A673 (cell line): ENCODE measurements at regions not wholly inside any gene's neighbourhood (a gene's known extent, or its start where the extent isn't known, plus 50 kb on each side); places are given as distances from the start of the nearest gene placed in this dataset.

Experiments used
- BruUV-seq: library from RNA; stranded (reverse); fragments of 400-500 nt; replicated peaks from 2 replicates; lab custom pipeline; 2021; lab: Mats Ljungman, UMichigan
- CTCF ChIA-PET: fragments of 300-600 bp; sonication (Branson Sonifier 250); formaldehyde crosslinking; loops from one replicate; lab custom pipeline; 2022; ENCODE audit warnings: antibody characterized with exemption; lab: Charles Lee
- POLR2A ChIA-PET: fragments of 300-600 bp; sonication (Branson Sonifier 250); formaldehyde crosslinking; loops from one replicate; lab custom pipeline; 2022; ENCODE audit warnings: antibody characterized with exemption; ENCODE audit not compliant: low non-redundant PET; lab: Charles Lee
- DNase-seq: peaks from one replicate; pipeline ENCODE4 v3.0.0-alpha.2; 2015; ENCODE audit warnings: low spot score
- H3K27ac ChIP-seq: fragments of 200-600 bp; sonication (generic); 2 replicates; pipeline ENCODE4 v1.5.1; 2016; ENCODE audit warnings: mixed run types, low read depth, mild to moderate bottlenecking, mixed read lengths, antibody characterized with exemption, low read length; ENCODE audit not compliant: poor library complexity, severe bottlenecking
- H3K27me3 ChIP-seq: fragments of 200-600 bp; sonication (generic); replicated peaks from 2 replicates; pipeline ENCODE4 v1.6.1; 2017; ENCODE audit warnings: mixed run types, low read depth, mild to moderate bottlenecking, mixed read lengths, antibody characterized with exemption, low read length; ENCODE audit not compliant: insufficient read depth, poor library complexity
- H3K36me3 ChIP-seq: fragments of 200-600 bp; sonication (generic); 2 replicates; pipeline ENCODE4 v1.6.1; 2016; ENCODE audit warnings: mixed run types, mild to moderate bottlenecking, mixed read lengths, antibody characterized with exemption, low read length; ENCODE audit not compliant: insufficient read depth, poor library complexity, severe bottlenecking
- H3K4me1 ChIP-seq: fragments of 200-600 bp; sonication (generic); 2 replicates; pipeline ENCODE4 v1.6.1; 2017; ENCODE audit warnings: mixed run types, mild to moderate bottlenecking, mixed read lengths, antibody characterized with exemption, low read length; ENCODE audit not compliant: insufficient read depth, poor library complexity, severe bottlenecking
- H3K4me3 ChIP-seq: fragments of 200-600 bp; sonication (generic); 2 replicates; pipeline ENCODE4 v1.5.1; 2016; ENCODE audit warnings: low read depth, mixed run types, mild to moderate bottlenecking, mixed read lengths, low read length; ENCODE audit not compliant: poor library complexity, severe bottlenecking
- H3K9me3 ChIP-seq: fragments of 200-600 bp; sonication (generic); 2 replicates; pipeline ENCODE4 v1.6.1; 2016; ENCODE audit warnings: mixed run types, low read depth, mild to moderate bottlenecking, mixed read lengths, antibody characterized with exemption, low read length; ENCODE audit not compliant: poor library complexity, severe bottlenecking
- CTCF ChIP-seq: fragments of 300-800, 200-600 bp; sonication (generic); conservative IDR thresholded peaks from 2 replicates; pipeline ENCODE4 v1.5.1; 2017; ENCODE audit warnings: low read depth, mild to moderate bottlenecking, antibody characterized with exemption, low read length, moderate library complexity, mixed read lengths
- EZH2 ChIP-seq: fragments of 200-600 bp; sonication (generic); IDR thresholded peaks from 2 replicates; pipeline ENCODE4 v1.6.1; 2017; ENCODE audit warnings: borderline replicate concordance, low read depth, mild to moderate bottlenecking, mixed read lengths, antibody characterized with exemption, low read length; ENCODE audit not compliant: poor library complexity, severe bottlenecking
- intact Hi-C: fragments of 100-400 bp; cut with micrococcal nuclease; formaldehyde crosslinking; loops from one replicate; pipeline ENCODE4 v1.10.0; 2022; ENCODE audit not compliant: unreplicated experiment

- Histone ChIP-seq H3K27ac (no peak overlapping the region), H3K36me3 (no peaks in the 10 kb centered on the region), H3K4me1 (no peaks in the 10 kb centered on the region), H3K9me3 (no peaks in the 10 kb centered on the region), H3K4me3 (no peak overlapping the region), H3K27me3 (peaks cover 34% of the 10 kb centered on the region)
- ChIA-PET CTCF (no interaction called here), POLR2A (no interaction called here)
- no TSS peak for BruUV-seq
- TF ChIP-seq EZH2 (no peak), CTCF (peak; percentile 35; the same call in 1 of the 2 replicates)
- peak; percentile 24 for DNase-seq
- intact Hi-C loops = no loop called here
Measured at GRCh38 chr16:73268366-73268993, 220.6 kb upstream of the ZFHX3 start.

GRCh38 chr16:73265935-73266334, 218.0 kb upstream of the ZFHX3 start:
- POLR2A ChIA-PET = no interaction called here
- no peak overlapping the region for H3K4me3 ChIP-seq
- TF ChIP-seq EZH2 = no peak
- TF ChIP-seq CTCF = no peak
- peaks cover 26% of the 10 kb centered on the region for H3K27me3 ChIP-seq
- CTCF ChIA-PET = no interaction called here
- no peaks in the 10 kb centered on the region for H3K4me1 ChIP-seq
- DNase-seq = no peak
- BruUV-seq = no TSS peak
- intact Hi-C loops = no loop called here
- no peaks in the 10 kb centered on the region for H3K36me3 ChIP-seq
- no peak overlapping the region for H3K27ac ChIP-seq
- no peaks in the 10 kb centered on the region for H3K9me3 ChIP-seq

- intact Hi-C loops = no loop called here
- BruUV-seq = no TSS peak
- H3K4me3 ChIP-seq = no peak overlapping the region
- H3K36me3 ChIP-seq = no peaks in the 10 kb centered on the region
- H3K4me1 ChIP-seq = no peaks in the 10 kb centered on the region
- CTCF ChIA-PET = no interaction called here
- peaks cover 26% of the 10 kb centered on the region for H3K27me3 ChIP-seq
- no peaks in the 10 kb centered on the region for H3K9me3 ChIP-seq
- POLR2A ChIA-PET = no interaction called here
- TF ChIP-seq EZH2 = no peak
- no peak for TF ChIP-seq CTCF
- no peak for DNase-seq
- H3K27ac ChIP-seq = no peak overlapping the region
Measured at GRCh38 chr16:73265124-73265837, 217.4 kb upstream of the ZFHX3 start.
